GM12878 (cell line): ENCODE measurements at regions not wholly inside any gene's neighbourhood (a gene's known extent, or its start where the extent isn't known, plus 50 kb on each side); places are given as distances from the start of the nearest gene placed in this dataset.

ENCODE experiments used
- GABPA ChIP-seq: IDR thresholded peaks from 2 replicates; pipeline ENCODE4 v1.6.1; 2014; ENCODE audit warnings: antibody characterized with exemption, low read depth, mild to moderate bottlenecking, inconsistent platforms
- SUPT20H ChIP-seq: IDR thresholded peaks from 2 replicates; pipeline ENCODE4 v1.6.1; 2011; ENCODE audit warnings: low read depth, mild to moderate bottlenecking, low read length, moderate library complexity, borderline replicate concordance; ENCODE audit not compliant: control insufficient read depth
- TF ChIP-seq, protein P1 (sequence below): fragments of 450-650 bp; IDR thresholded peaks from 2 replicates; pipeline ENCODE4 v1.6.1; 2017; ENCODE audit warnings: mild to moderate bottlenecking, moderate library complexity
- TF ChIP-seq, protein P2 (sequence below): fragments of 450-650 bp; IDR thresholded peaks from 2 replicates; pipeline ENCODE4 v1.6.1; 2018; ENCODE audit warnings: borderline replicate concordance, mild to moderate bottlenecking; ENCODE audit not compliant: partially characterized antibody

GRCh38 chr1:200474633-200475032, 64.8 kb upstream of the ZNF281 start (continued):
- TF ChIP-seq, protein P1, sequence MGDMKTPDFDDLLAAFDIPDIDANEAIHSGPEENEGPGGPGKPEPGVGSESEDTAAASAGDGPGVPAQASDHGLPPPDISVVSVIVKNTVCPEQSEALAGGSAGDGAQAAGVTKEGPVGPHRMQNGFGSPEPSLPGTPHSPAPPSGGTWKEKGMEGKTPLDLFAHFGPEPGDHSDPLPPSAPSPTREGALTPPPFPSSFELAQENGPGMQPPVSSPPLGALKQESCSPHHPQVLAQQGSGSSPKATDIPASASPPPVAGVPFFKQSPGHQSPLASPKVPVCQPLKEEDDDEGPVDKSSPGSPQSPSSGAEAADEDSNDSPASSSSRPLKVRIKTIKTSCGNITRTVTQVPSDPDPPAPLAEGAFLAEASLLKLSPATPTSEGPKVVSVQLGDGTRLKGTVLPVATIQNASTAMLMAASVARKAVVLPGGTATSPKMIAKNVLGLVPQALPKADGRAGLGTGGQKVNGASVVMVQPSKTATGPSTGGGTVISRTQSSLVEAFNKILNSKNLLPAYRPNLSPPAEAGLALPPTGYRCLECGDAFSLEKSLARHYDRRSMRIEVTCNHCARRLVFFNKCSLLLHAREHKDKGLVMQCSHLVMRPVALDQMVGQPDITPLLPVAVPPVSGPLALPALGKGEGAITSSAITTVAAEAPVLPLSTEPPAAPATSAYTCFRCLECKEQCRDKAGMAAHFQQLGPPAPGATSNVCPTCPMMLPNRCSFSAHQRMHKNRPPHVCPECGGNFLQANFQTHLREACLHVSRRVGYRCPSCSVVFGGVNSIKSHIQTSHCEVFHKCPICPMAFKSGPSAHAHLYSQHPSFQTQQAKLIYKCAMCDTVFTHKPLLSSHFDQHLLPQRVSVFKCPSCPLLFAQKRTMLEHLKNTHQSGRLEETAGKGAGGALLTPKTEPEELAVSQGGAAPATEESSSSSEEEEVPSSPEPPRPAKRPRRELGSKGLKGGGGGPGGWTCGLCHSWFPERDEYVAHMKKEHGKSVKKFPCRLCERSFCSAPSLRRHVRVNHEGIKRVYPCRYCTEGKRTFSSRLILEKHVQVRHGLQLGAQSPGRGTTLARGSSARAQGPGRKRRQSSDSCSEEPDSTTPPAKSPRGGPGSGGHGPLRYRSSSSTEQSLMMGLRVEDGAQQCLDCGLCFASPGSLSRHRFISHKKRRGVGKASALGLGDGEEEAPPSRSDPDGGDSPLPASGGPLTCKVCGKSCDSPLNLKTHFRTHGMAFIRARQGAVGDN: no peak
- TF ChIP-seq GABPA: no peak
- TF ChIP-seq, protein P2, sequence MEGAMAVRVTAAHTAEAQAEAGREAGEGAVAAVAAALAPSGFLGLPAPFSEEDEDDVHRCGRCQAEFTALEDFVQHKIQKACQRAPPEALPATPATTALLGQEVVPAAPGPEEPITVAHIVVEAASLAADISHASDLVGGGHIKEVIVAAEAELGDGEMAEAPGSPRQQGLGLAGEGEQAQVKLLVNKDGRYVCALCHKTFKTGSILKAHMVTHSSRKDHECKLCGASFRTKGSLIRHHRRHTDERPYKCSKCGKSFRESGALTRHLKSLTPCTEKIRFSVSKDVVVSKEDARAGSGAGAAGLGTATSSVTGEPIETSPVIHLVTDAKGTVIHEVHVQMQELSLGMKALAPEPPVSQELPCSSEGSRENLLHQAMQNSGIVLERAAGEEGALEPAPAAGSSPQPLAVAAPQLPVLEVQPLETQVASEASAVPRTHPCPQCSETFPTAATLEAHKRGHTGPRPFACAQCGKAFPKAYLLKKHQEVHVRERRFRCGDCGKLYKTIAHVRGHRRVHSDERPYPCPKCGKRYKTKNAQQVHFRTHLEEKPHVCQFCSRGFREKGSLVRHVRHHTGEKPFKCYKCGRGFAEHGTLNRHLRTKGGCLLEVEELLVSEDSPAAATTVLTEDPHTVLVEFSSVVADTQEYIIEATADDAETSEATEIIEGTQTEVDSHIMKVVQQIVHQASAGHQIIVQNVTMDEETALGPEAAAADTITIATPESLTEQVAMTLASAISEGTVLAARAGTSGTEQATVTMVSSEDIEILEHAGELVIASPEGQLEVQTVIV: no peak
- TF ChIP-seq SUPT20H: no peak
